Aorta (tissue), 5 donors: ENCODE measurements at regions not wholly inside any gene's neighbourhood (a gene's known extent, or its start where the extent isn't known, plus 50 kb on each side); places are given as distances from the start of the nearest gene placed in this dataset.

Experiments
- ATAC-seq: fragments of 200-7000 bp; cut with Tn5 transposase; one replicate; pipeline ENCODE4 v1.9.1; 2022; ENCODE audit warnings: moderate library complexity; ENCODE audit not compliant: low FRiP score
- DNase-seq, 2 donors: peaks; one replicate each; pipeline ENCODE4 v3.0.0-alpha.2; 2020
- H3K27ac ChIP-seq, 2 donors: one replicate each; pipeline ENCODE4 v1.5.1; 2013; ENCODE audit warnings: low read length in 2 of 2, mild to moderate bottlenecking in 2 of 2, moderate library complexity in 2 of 2, control low read depth in 1 of 2, inconsistent platforms in 1 of 2, low read depth in 1 of 2
- H3K27me3 ChIP-seq, 2 donors: one replicate each; pipeline ENCODE4 v1.6.1; 2013; ENCODE audit warnings: control low read depth in 1 of 2, low read length in 1 of 2, mild to moderate bottlenecking in 1 of 2, moderate library complexity in 1 of 2; ENCODE audit not compliant: insufficient read depth in 2 of 2, control insufficient read depth in 1 of 2
- H3K36me3 ChIP-seq, 2 donors: one replicate each; pipeline ENCODE4 v1.6.1; 2013; ENCODE audit warnings: control low read depth in 1 of 2, low read length in 1 of 2, mild to moderate bottlenecking in 1 of 2; ENCODE audit not compliant: insufficient read depth in 2 of 2, control insufficient read depth in 1 of 2
- H3K4me1 ChIP-seq, 2 donors: one replicate each; pipeline ENCODE4 v1.6.1; 2013; ENCODE audit warnings: low read length in 2 of 2, control low read depth in 1 of 2, mild to moderate bottlenecking in 1 of 2, moderate library complexity in 1 of 2; ENCODE audit not compliant: insufficient read depth in 2 of 2, control insufficient read depth in 1 of 2
- H3K4me3 ChIP-seq, 2 donors: one replicate each; pipeline ENCODE4 v1.5.1; 2013; ENCODE audit warnings: low read length in 2 of 2, control low read depth in 1 of 2, mild to moderate bottlenecking in 1 of 2
- H3K9me3 ChIP-seq: one replicate; pipeline ENCODE4 v1.6.1; 2013; ENCODE audit warnings: mild to moderate bottlenecking, low read length; ENCODE audit not compliant: control insufficient read depth
- WGBS, 2 donors: extraction: QIAGEN DNeasy Blood & Tissue Kit; methylation state at CpG; one replicate each; pipeline ENCODE4 v1.1.7; 2013; 5-methylcytosine and 5-hydroxymethylcytosine counted together
- intact Hi-C, 2 donors: fragments of 100-400 bp; cut with DNase I; formaldehyde crosslinking; loops; one replicate each; pipeline versions ENCODE4 v1.14.2 to v1.15.0; 2022
- donor health status: healthy with polysubstance abuse.
- donor health status: Bipolar disorder and iron deficiency.
- donor health status: DM: no; HTN: no; CAD: no.
- donor health status: DM: no; HTN: no; CAD: no.
- donor health status: DM: yes; HTN: yes; CAD: no.

DNA sequence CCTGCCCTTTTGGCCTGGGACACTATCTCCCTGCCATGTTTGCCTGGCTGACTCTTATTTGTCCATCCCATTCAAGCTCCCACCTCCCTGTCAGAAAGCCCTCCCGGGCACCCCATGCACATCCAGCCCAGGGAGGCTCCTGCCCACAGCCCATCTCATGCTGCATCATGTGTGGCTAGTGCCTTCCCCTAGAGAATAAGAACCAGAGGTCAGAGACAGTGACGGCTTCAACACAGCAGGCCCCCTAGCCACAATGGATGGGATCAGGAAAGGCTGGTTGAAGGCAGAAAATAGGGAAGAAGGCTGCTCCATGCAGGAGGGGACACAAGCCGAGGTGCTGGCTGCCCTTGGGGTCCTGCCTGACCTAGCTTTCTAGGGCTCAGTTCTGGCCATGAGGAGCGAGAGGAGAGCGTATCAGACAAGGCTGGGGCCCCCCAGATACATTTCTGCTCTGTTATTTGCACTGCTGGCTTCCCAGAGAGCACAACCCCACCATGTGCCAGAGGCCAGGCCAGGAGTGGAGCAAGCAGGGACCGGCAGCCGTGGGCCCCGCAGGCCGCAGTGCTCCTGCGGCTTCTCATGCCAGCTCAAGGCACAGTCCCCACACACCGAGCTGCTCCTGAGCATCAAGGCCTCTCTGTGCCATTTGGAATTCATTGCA lies 161.1 kb upstream of the ZMIZ1 start:
- H3K4me1 ChIP-seq = no peaks in the 10 kb centered on the region
- whole genome bisulfite sequencing, 2 donors = 95 to 97% methylated on average over 11 of the region's 11 CpGs
- no peaks in the 10 kb centered on the region for H3K36me3 ChIP-seq
- DNase-seq (peak in 1 of 2 donors; percentile 41), ATAC-seq (no peak)
- H3K27ac ChIP-seq = no peak overlapping the region
- no peaks in the 10 kb centered on the region for H3K9me3 ChIP-seq
- no peak overlapping the region for H3K4me3 ChIP-seq
- no peaks in the 10 kb centered on the region for H3K27me3 ChIP-seq
- intact Hi-C loops = no loop called here

DNA sequence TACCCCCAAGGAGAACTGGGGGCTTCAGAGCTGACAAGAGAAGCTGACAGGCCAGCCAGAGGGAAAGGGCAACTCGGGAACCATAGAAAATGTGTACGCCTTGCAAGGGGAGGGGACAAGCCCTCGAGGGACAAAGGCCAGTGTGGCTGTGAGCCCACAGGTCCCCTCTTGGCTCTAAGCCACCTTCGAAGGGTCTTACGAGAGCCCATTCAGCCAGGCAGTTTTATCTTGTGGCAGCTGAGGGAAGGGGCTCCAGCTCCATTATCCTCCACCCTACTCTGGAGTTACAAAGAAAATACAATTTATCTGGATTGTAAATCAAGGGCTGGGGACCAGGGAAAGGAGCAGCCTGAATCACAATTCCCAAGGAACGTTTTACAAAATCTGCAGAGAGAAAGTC lies 159.5 kb upstream of the ZMIZ1 start:
- Histone ChIP-seq H3K27ac (no peak overlapping the region), H3K4me1 (no peaks in the 10 kb centered on the region), H3K4me3 (no peak overlapping the region), H3K9me3 (no peaks in the 10 kb centered on the region), H3K27me3 (no peaks in the 10 kb centered on the region), H3K36me3 (no peaks in the 10 kb centered on the region)
- ATAC-seq = no peak
- 64 to 69% methylated on average over 6 of the region's 6 CpGs for WGBS, 2 donors
- intact Hi-C loops = no loop called here
- DNase-seq = peak in 1 of 2 donors; percentile 43

DNA sequence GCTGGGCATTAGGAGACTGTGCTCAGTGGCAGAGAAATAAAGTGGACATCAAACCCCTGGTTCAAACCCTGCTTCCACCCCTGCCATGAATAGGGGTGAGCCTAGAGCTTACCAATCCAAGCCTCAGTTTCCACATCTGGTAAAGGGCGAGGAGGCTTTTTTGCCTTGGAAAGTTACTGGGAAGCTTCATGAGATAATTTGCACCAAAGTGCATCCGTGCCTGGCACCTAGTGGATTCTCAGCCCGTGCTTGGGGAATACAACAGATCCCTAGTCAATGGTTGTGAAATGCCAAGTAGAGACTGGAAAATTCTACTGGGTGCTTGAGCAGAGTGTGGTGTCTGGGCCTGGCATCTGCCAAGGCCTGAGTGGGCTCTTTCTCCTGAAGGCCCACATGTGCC lies 158.7 kb upstream of the ZMIZ1 start:
- 94 to 96% methylated on average over 3 of the region's 3 CpGs for WGBS, 2 donors

DNA sequence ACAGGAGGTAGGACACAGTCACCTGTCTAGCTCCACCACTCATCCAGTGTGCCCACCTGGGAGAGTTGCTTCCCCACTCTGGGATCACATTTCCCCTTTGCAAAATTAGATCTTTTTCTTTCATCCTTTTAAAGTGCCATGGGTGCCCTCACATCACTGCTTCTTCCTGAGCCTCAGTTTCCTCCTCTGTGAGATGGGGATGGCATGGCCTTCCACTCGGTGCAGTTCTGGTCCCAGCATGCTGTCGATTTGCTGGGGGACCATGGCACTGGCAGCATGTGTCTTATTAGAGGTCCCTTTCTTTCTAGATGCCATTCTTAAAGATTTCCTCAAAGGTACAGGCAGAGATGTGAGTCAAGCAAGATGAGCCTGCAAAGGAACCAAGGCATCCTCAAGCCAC lies 158.3 kb upstream of the ZMIZ1 start:
- 94 to 98% methylated on average over 2 of the region's 2 CpGs for WGBS, 2 donors
- no peaks in the 10 kb centered on the region for H3K36me3 ChIP-seq
- ATAC-seq = no peak
- no peak overlapping the region for H3K4me3 ChIP-seq
- H3K27me3 ChIP-seq = no peaks in the 10 kb centered on the region
- DNase-seq = peak in 1 of 2 donors; percentile 24
- H3K9me3 ChIP-seq = no peaks in the 10 kb centered on the region
- H3K4me1 ChIP-seq = no peaks in the 10 kb centered on the region
- intact Hi-C loops = no loop called here
- no peak overlapping the region for H3K27ac ChIP-seq

More for the DNA sequence above, 158.7 kb upstream of the ZMIZ1 start:
- H3K27ac ChIP-seq = no peak overlapping the region
- no peaks in the 10 kb centered on the region for H3K27me3 ChIP-seq
- H3K36me3 ChIP-seq = no peaks in the 10 kb centered on the region
- intact Hi-C loops = no loop called here
- no peak for ATAC-seq
- H3K4me1 ChIP-seq = no peaks in the 10 kb centered on the region
- no peak for DNase-seq
- H3K4me3 ChIP-seq = no peak overlapping the region
- no peaks in the 10 kb centered on the region for H3K9me3 ChIP-seq

DNA sequence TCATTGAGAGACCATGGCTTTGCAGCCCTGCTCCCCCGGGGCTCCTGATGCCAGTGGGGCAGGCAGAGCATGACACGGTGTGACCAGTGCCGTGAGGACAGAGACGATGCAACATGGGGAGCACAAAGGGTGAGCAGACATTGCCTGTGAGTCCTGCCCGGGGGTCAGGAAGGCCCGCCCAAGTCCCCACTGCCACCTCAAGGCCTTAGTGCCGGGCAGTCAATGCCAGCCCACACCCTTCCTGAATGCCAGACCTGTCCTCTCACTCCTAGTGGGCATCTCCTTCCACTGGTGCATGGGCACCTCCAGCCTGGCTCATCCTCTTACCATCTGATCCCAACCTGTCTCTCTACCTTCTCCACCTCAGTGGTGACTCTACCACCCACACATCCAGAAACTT lies 157.9 kb upstream of the ZMIZ1 start:
- no peak overlapping the region for H3K4me3 ChIP-seq
- 95 to 96% methylated on average over 7 of the region's 7 CpGs for WGBS, 2 donors
- DNase-seq = peak in 1 of 2 donors; percentile 32
- ATAC-seq = no peak
- no peaks in the 10 kb centered on the region for H3K36me3 ChIP-seq
- no peaks in the 10 kb centered on the region for H3K27me3 ChIP-seq
- no peaks in the 10 kb centered on the region for H3K4me1 ChIP-seq
- no peak overlapping the region for H3K27ac ChIP-seq
- no peaks in the 10 kb centered on the region for H3K9me3 ChIP-seq
- intact Hi-C loops = no loop called here

DNA sequence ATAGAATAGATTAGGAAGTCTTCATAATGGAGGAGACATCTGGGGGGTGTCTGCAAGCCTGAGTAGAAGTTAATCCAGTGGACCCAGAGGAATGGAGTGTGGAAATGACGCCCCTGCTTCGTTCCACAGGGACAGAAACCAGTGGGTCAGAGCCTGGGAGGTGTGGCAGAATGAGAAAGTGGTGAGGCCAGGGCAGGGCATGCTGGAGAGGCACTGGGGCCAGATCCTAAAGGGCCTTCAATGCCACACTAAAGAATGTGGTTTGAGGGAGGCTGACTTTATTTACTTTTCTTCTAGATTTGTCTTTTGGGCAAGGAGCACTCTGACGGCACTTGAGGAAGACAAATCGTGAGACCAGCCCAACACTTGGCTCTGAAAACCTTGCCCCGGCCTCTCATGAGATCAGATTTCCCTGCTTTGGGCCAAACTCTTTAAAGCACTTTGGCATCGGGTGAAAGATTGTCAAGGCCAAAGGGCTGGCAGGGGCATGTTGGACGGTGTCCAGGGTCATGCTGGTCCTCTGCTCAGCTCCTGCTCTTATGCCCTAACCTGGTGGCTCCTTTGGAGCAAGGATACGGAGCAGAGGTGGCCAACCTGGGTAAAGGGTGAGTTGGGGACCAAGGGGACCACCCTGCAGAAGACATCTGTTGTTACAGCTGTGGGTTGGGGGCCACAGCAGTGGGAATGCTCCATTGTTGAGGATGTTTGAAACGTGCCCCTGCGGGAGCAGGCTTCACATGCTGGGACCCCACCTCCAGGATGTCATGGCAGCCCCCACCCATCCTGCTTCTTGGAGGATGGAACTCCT lies 157.0 kb upstream of the ZMIZ1 start:
- H3K27me3 ChIP-seq = no peaks in the 10 kb centered on the region
- no peaks in the 10 kb centered on the region for H3K9me3 ChIP-seq
- H3K4me1 ChIP-seq = no peaks in the 10 kb centered on the region
- H3K27ac ChIP-seq = no peak overlapping the region
- intact Hi-C loops = no loop called here
- ATAC-seq (no peak), DNase-seq (peak in 1 of 2 donors; percentile 55)
- no peak overlapping the region for H3K4me3 ChIP-seq
- 47 to 54% methylated on average over 10 of the region's 10 CpGs for WGBS, 2 donors
- no peaks in the 10 kb centered on the region for H3K36me3 ChIP-seq

DNA sequence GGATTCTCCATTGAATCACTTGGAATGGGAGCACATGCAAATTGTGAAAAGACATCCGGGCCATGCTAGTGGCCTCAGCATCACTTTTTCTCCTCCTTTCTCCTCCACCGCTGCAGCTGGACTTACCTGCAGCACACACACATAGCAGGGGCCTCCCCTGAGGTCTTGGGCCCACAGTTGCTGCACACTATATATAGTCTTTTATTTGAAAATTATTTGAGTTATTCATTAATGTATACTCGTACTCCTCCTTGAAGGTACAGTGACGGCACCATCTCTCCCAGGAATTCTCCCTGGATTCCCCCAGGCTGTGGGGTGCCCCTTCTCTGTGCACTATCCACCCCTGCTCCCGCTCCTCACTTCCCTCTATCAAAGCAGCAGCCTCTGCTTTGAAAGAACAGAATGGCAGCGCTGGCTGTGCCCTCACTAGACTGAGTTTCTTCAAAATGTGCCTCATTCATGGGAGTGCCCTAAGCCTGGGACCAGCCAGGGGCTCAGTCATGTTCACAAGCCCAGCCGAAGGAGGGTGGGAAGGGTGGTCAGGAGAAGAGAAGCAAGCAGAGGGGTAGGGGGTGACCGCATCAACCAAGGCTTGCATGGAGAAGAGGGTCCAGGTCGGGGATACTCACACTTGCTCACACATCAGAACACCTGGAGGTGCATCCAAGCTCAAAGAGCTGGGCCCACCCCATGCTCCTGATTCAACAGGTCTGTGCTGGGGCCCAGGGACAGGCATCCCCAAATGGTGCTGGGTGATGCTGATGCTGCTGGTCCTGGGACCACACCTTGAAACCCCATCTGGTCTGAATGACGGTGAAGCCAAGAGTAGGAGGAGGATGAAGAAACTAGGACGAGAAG lies 156.2 kb upstream of the ZMIZ1 start:
- WGBS, 2 donors = 77 to 88% methylated on average over 11 of the region's 11 CpGs
- H3K27me3 ChIP-seq = no peaks in the 10 kb centered on the region
- no peak overlapping the region for H3K27ac ChIP-seq
- H3K36me3 ChIP-seq = no peaks in the 10 kb centered on the region
- H3K4me3 ChIP-seq = no peak overlapping the region
- no peaks in the 10 kb centered on the region for H3K4me1 ChIP-seq
- DNase-seq (peak in 1 of 2 donors; percentile 47), ATAC-seq (no peak)
- H3K9me3 ChIP-seq = no peaks in the 10 kb centered on the region
- intact Hi-C loops = no loop called here

DNA sequence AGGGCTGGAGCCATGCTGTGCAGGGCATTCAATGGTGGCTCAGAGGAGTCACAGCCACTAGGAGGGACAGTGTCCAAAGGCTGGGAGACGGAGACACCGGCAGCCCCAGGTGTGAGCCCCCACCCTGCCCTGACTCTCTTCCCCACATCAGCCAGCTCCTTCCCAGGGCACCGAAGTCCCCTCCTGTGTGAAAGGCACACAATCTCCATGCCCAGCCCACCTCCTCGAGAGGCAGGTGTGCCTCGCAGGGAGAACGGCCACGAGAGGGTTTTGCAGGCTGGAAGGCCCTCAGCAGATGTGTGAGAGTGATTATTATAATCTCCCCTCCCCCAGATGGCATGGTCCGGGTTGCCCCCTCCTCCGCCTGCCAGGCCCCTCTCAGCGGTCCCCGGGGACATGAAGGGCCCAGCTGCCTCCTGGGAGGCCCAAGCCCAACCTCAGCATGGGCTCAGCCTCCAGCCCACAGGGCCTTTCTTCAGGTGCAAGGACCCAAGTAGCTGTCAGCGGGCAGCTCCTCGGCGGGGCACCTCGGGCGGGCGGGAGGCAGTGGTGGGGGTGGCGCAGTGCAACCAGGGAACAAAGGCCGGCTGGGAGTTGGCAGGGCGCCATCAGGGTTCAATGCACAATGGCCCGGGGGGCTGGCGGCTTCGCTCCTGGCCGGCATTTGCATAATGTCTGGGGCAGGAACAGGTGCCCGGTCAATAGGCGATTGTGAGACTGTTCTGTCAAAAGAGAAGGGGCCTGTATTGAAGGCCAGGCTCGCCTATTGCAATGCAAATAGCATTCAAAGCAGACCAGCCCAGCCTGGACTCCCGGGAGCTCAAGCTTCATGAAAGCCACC lies 155.3 kb upstream of the ZMIZ1 start:
- DNase-seq = peak in 1 of 2 donors; percentile 79
- Histone ChIP-seq H3K4me1 (no peaks in the 10 kb centered on the region), H3K9me3 (no peaks in the 10 kb centered on the region), H3K36me3 (no peaks in the 10 kb centered on the region), H3K27ac (no peak overlapping the region), H3K27me3 (no peaks in the 10 kb centered on the region), H3K4me3 (no peak overlapping the region)
- intact Hi-C loops = no loop called here
- no peak for ATAC-seq
- 88 to 92% methylated on average over 28 of the region's 28 CpGs for WGBS, 2 donors
